HCT116 (cell line): ENCODE measurements at regions not wholly inside any gene's neighbourhood (a gene's known extent, or its start where the extent isn't known, plus 50 kb on each side); places are given as distances from the start of the nearest gene placed in this dataset.

Source experiments
- CEBPB ChIP-seq: IDR thresholded peaks from 2 replicates; pipeline ENCODE4 v1.6.1; 2012; ENCODE audit warnings: low read depth
- JUND ChIP-seq: IDR thresholded peaks from 2 replicates; pipeline ENCODE4 v1.6.1; 2012
- POLR2A ChIP-seq: IDR thresholded peaks from 2 replicates; pipeline ENCODE4 v1.7.0; 2011; ENCODE audit warnings: borderline replicate concordance; ENCODE audit not compliant: insufficient read depth, insufficient read length; ENCODE audit errors: extremely low read depth
- RAD21 ChIP-seq: IDR thresholded peaks from 2 replicates; pipeline ENCODE4 v1.6.1; 2012; ENCODE audit warnings: low read depth, mild to moderate bottlenecking
- TCF7L2 ChIP-seq: IDR thresholded peaks from 2 replicates; pipeline ENCODE4 v1.7.0; 2011; ENCODE audit warnings: borderline replicate concordance, inconsistent platforms; ENCODE audit not compliant: insufficient read depth, insufficient read length; ENCODE audit errors: extremely low read depth
- ZNF274 ChIP-seq: fragments of 200-500 bp; sonication (Bioruptor generic); IDR thresholded peaks from 2 replicates; pipeline ENCODE4 v1.6.1; 2014; ENCODE audit warnings: mild to moderate bottlenecking, low read depth, low read length, inconsistent platforms
- TF ChIP-seq, protein P1 (sequence below): IDR thresholded peaks from 2 replicates; pipeline ENCODE4 v1.6.1; 2012
- TF ChIP-seq, protein P2 (sequence below), 3 experiments: fragments of 200-600 bp in 1 of 3; sonication (generic) in 1 of 3; IDR thresholded peaks in 2 of 3; conservative IDR thresholded peaks in 1 of 3; 2 replicates each; pipeline ENCODE4 v1.5.1; 2012 to 2017; ENCODE audit warnings: low read depth in 2 of 3, low read length in 2 of 3, antibody characterized with exemption in 1 of 3, borderline replicate concordance in 1 of 3, control low read depth in 1 of 3, mild to moderate bottlenecking in 1 of 3, mixed read lengths in 1 of 3, mixed run types in 1 of 3, moderate library complexity in 1 of 3; ENCODE audit not compliant: insufficient read depth in 1 of 3
- TF ChIP-seq, protein P3 (sequence below): IDR thresholded peaks from 2 replicates; pipeline ENCODE4 v1.6.1; 2012; ENCODE audit warnings: low read depth
- TF ChIP-seq, protein P4 (sequence below): IDR thresholded peaks from 2 replicates; pipeline ENCODE4 v1.6.1; 2012
- TF ChIP-seq, protein P5 (sequence below): IDR thresholded peaks from 2 replicates; pipeline ENCODE4 v1.6.1; 2011; ENCODE audit warnings: mild to moderate bottlenecking, low read length, moderate library complexity; ENCODE audit not compliant: insufficient replicate concordance; ENCODE audit errors: extremely low read depth

DNA sequence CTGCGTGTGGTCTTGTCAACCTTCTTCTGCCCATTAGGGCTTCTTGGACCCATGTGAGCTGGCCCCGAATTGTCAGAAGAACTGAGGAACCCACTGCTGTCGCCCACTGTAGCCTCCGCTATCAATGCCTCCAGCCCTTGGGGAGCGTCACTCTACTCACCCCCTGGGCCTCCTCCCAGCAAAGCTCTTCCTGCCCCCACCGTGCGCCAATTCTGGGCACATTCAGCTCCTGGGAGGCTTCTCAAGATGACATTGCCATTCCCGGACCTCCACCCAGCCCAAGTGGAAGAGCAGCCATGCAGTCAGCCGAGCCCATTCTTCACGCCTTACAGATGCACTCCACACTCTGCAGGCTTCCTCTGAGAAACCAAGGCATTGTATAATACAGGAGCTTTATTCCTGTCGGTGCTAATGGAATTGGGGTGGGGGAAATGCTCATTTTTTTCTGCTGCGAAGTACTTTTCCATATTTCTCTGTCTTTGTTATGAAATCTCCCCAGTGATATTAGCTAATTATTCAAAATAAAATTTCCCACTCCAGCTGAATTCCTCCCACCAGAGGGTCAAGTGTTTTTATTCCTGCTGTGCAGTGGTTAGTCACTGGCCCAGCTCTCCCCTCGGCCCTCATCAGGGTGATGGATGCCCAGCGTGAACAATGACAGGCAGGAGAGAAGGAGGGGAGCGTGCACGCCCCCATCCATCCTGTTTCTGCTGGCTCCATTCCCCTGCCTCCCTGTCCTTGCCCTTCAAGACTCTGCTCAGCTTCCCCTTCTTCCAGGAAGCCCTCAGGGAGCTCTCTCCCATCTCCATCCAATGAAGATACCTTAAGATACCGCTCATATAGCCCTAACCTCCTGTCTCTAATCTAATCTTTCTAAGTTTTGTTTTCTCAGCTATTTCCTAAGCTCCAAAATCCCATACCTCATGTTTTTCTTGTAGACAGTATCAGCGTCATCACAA, 87.7 kb downstream of the C16orf95 start:
- no peak for TF ChIP-seq TCF7L2
- TF ChIP-seq, protein P1, sequence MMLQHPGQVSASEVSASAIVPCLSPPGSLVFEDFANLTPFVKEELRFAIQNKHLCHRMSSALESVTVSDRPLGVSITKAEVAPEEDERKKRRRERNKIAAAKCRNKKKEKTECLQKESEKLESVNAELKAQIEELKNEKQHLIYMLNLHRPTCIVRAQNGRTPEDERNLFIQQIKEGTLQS, result no peak
- TF ChIP-seq, protein P2, sequence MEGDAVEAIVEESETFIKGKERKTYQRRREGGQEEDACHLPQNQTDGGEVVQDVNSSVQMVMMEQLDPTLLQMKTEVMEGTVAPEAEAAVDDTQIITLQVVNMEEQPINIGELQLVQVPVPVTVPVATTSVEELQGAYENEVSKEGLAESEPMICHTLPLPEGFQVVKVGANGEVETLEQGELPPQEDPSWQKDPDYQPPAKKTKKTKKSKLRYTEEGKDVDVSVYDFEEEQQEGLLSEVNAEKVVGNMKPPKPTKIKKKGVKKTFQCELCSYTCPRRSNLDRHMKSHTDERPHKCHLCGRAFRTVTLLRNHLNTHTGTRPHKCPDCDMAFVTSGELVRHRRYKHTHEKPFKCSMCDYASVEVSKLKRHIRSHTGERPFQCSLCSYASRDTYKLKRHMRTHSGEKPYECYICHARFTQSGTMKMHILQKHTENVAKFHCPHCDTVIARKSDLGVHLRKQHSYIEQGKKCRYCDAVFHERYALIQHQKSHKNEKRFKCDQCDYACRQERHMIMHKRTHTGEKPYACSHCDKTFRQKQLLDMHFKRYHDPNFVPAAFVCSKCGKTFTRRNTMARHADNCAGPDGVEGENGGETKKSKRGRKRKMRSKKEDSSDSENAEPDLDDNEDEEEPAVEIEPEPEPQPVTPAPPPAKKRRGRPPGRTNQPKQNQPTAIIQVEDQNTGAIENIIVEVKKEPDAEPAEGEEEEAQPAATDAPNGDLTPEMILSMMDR (IDR thresholded peaks at IDR 0.05 in 2 of 3, conservative IDR thresholded peaks at IDR 0.05 in 1 of 3; ENCODE audit: borderline replicate concordance in 1 of 3, insufficient read depth in 1 of 3, low read depth in 2 of 3, low read length in 2 of 3), result no peak
- TF ChIP-seq JUND, result no peak
- no peak for TF ChIP-seq ZNF274
- TF ChIP-seq, protein P3, sequence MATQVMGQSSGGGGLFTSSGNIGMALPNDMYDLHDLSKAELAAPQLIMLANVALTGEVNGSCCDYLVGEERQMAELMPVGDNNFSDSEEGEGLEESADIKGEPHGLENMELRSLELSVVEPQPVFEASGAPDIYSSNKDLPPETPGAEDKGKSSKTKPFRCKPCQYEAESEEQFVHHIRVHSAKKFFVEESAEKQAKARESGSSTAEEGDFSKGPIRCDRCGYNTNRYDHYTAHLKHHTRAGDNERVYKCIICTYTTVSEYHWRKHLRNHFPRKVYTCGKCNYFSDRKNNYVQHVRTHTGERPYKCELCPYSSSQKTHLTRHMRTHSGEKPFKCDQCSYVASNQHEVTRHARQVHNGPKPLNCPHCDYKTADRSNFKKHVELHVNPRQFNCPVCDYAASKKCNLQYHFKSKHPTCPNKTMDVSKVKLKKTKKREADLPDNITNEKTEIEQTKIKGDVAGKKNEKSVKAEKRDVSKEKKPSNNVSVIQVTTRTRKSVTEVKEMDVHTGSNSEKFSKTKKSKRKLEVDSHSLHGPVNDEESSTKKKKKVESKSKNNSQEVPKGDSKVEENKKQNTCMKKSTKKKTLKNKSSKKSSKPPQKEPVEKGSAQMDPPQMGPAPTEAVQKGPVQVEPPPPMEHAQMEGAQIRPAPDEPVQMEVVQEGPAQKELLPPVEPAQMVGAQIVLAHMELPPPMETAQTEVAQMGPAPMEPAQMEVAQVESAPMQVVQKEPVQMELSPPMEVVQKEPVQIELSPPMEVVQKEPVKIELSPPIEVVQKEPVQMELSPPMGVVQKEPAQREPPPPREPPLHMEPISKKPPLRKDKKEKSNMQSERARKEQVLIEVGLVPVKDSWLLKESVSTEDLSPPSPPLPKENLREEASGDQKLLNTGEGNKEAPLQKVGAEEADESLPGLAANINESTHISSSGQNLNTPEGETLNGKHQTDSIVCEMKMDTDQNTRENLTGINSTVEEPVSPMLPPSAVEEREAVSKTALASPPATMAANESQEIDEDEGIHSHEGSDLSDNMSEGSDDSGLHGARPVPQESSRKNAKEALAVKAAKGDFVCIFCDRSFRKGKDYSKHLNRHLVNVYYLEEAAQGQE, result no peak
- TF ChIP-seq, protein P4, sequence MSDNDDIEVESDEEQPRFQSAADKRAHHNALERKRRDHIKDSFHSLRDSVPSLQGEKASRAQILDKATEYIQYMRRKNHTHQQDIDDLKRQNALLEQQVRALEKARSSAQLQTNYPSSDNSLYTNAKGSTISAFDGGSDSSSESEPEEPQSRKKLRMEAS, result no peak
- no peak for TF ChIP-seq POLR2A
- no peak for TF ChIP-seq CEBPB
- no peak for TF ChIP-seq RAD21
- TF ChIP-seq, protein P5, sequence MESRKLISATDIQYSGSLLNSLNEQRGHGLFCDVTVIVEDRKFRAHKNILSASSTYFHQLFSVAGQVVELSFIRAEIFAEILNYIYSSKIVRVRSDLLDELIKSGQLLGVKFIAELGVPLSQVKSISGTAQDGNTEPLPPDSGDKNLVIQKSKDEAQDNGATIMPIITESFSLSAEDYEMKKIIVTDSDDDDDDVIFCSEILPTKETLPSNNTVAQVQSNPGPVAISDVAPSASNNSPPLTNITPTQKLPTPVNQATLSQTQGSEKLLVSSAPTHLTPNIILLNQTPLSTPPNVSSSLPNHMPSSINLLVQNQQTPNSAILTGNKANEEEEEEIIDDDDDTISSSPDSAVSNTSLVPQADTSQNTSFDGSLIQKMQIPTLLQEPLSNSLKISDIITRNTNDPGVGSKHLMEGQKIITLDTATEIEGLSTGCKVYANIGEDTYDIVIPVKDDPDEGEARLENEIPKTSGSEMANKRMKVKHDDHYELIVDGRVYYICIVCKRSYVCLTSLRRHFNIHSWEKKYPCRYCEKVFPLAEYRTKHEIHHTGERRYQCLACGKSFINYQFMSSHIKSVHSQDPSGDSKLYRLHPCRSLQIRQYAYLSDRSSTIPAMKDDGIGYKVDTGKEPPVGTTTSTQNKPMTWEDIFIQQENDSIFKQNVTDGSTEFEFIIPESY, result no peak
